Sigmoid colon (tissue), 4 donors: ENCODE measurements at regions not wholly inside any gene's neighbourhood (a gene's known extent, or its start where the extent isn't known, plus 50 kb on each side); places are given as distances from the start of the nearest gene placed in this dataset.

ENCODE experiments used
- POLR2A ChIP-seq, 2 donors: fragments of 450-650 bp; IDR thresholded peaks; one replicate each; pipeline ENCODE4 v1.6.1; 2016; ENCODE audit warnings: antibody characterized with exemption in 2 of 2, mild to moderate bottlenecking in 2 of 2, moderate library complexity in 2 of 2
- POLR2AphosphoS5 ChIP-seq, 4 donors: sonication (generic); formaldehyde crosslinking; IDR thresholded peaks; one replicate each; pipeline ENCODE4 v1.6.1; 2017; ENCODE audit warnings: antibody characterized with exemption in 4 of 4
- TF ChIP-seq, protein P1 (sequence below), 4 experiments: fragments of 450-650 bp in 3 of 4; fragments of 200-600 bp in 1 of 4; IDR thresholded peaks; one replicate each; pipeline ENCODE4 v1.5.1; 2016 to 2019; ENCODE audit warnings: antibody characterized with exemption in 4 of 4, mild to moderate bottlenecking in 3 of 4, moderate library complexity in 2 of 4

DNA sequence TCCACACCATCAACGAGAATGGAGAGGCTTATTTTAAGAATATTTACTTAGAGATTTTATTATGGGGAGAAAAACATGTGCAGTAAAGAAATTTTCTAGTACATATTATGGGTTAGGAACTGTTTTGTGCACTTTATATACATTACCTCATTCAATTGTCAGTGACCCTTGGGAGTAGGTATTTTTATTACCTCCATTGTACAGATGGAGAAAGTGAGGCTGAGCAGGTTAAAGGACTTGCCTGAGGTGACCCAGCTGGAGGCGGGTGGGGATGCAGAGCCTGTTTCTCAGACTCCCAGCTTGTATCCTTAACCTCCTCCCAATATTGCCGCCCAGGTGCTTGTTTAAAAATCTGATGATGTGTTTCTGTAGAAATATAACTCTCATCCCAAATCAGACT lies 356.7 kb downstream of the HRH4 start:
- TF ChIP-seq, protein P1, sequence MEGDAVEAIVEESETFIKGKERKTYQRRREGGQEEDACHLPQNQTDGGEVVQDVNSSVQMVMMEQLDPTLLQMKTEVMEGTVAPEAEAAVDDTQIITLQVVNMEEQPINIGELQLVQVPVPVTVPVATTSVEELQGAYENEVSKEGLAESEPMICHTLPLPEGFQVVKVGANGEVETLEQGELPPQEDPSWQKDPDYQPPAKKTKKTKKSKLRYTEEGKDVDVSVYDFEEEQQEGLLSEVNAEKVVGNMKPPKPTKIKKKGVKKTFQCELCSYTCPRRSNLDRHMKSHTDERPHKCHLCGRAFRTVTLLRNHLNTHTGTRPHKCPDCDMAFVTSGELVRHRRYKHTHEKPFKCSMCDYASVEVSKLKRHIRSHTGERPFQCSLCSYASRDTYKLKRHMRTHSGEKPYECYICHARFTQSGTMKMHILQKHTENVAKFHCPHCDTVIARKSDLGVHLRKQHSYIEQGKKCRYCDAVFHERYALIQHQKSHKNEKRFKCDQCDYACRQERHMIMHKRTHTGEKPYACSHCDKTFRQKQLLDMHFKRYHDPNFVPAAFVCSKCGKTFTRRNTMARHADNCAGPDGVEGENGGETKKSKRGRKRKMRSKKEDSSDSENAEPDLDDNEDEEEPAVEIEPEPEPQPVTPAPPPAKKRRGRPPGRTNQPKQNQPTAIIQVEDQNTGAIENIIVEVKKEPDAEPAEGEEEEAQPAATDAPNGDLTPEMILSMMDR (IDR thresholded peaks at IDR 0.05), result no peak
- TF ChIP-seq POLR2A (IDR thresholded peaks at IDR 0.05) (no peak), POLR2AphosphoS5 (IDR thresholded peaks at IDR 0.05) (no peak)
